ENCODE measurements at regions not wholly inside any gene's neighbourhood (a gene's known extent, or its start where the extent isn't known, plus 50 kb on each side); places are given as distances from the start of the nearest gene placed in this dataset.

DNA sequence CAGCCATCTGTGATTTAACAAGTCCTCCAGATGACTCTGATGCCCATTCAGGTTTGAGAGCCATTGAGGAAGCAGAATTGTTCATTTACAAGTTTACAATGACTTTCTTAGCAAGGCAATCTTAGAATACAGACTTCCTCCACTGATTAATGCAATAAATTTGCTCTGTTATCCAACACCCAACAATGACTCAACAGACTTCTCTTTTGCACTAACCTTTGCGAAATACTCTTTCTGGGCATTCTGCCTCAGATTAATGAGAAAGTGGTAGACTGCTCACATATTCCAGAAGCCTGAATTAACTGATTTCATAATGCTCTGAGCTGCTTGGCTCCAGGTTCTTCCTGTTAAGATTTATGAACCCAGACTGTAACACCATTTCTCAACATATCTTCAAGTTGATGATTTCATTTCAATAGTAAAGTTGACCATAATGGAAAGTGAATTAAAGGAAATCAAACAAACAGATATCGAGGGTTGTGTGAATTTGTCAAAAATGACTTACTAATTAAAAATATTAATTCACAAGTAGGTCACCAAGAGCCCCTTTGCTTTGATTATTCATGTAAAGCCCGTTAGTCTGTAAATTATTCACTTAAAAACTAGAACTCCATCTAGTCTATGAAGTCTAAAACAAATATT, 70.5 kb upstream of the BLID start (continued):
- TF ChIP-seq YY1 (IDR thresholded peaks at IDR 0.05; ENCODE audit: extremely low read depth, insufficient replicate concordance, low read depth, low read length) (peak; percentile 16), POLR2A (IDR thresholded peaks at IDR 0.05; ENCODE audit: borderline replicate concordance, extremely low read depth, insufficient read depth, insufficient read length) (no peak), TCF7L2 (IDR thresholded peaks at IDR 0.05; ENCODE audit: borderline replicate concordance, extremely low read depth, insufficient read depth, insufficient read length) (peak; percentile 76)

DNA sequence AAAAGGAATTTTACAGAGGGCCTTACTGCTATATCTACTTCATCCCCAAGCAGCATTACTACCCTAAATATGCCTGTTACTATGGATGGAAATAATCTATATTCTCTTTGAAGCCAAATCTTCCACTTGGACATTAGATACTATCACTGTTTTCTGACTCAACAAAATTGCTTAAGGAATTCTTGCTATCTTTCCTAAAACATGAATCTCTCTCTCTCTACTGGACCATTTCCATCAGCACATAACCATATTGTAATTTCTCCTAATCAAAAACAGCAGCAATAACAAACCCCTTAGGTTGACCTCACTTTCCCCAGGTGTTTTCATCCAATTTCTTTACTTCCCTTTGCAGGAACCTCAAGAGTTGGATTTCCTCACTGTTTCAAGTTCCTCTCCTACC, 67.9 kb upstream of the BLID start:
- H3K4me3 ChIP-seq (replicated peaks in 1 of 2; ENCODE audit: low read depth in 1 of 2, low read length in 2 of 2), result no peak overlapping the region
- H3K9me2 ChIP-seq (ENCODE audit: insufficient read depth), result no peaks in the 10 kb centered on the region
- H3K9me3 ChIP-seq (ENCODE audit: control insufficient read depth in 1 of 2, insufficient read depth in 1 of 2, low read depth in 1 of 2, low read length in 2 of 2), result no peaks in the 10 kb centered on the region
- DNase-seq (ENCODE audit: low read depth, low spot score) (no peak), ATAC-seq (no peak)
- no TSS peak for BruUV-seq (replicated peaks)
- H3K4me2 ChIP-seq (ENCODE audit: low read length), result 0 out of 2 replicates have a peak overlapping the region, but pooled peaks have one; percentile 1
- ChIA-PET CTCF (no interaction called here), RAD21 (ENCODE audit: low non-redundant PET in 1 of 2, low total read pairs in 2 of 2, uncharacterized antibody in 2 of 2, unreplicated experiment in 2 of 2) (no interaction called here), POLR2A (interaction anchor here (1.1 to 3.3 kb wide), 3 partner anchors 10 to 29 kb away, joined by 4 to 20 read pairs (median 6); no protein-coding TSS in a partner anchor)
- intact Hi-C loops (cut with micrococcal nuclease), result loop anchor here (5.0 kb wide), 1 partner anchor 47 kb away; no protein-coding TSS in a partner anchor
- no peaks in the 10 kb centered on the region for H3K27me3 ChIP-seq (ENCODE audit: insufficient read depth, low read length)
- H4K20me1 ChIP-seq (ENCODE audit: insufficient read depth), result no peaks in the 10 kb centered on the region
- peaks cover 0 to 25% of the 10 kb centered on the region in 2 experiments; a peak in 2 of 4 replicates for H3K36me3 ChIP-seq (ENCODE audit: control insufficient read depth in 1 of 2, insufficient read depth in 2 of 2, low read length in 2 of 2)
- H3K79me2 ChIP-seq (ENCODE audit: insufficient read depth, low read length), result peaks cover 100% of the 10 kb centered on the region
- H2AFZ ChIP-seq (ENCODE audit: low read depth, low read length, poor library complexity, severe bottlenecking), result no peak overlapping the region
- peaks cover 85 to 100% of the 10 kb centered on the region in 2 experiments for H3K4me1 ChIP-seq (ENCODE audit: control insufficient read depth in 1 of 2, insufficient read depth in 2 of 2, low read length in 2 of 2)
- 0 out of 2 replicates have a peak overlapping the region, but pooled peaks have one; percentile 67 for H3K9ac ChIP-seq (ENCODE audit: low read length)
- TF ChIP-seq, protein P1, sequence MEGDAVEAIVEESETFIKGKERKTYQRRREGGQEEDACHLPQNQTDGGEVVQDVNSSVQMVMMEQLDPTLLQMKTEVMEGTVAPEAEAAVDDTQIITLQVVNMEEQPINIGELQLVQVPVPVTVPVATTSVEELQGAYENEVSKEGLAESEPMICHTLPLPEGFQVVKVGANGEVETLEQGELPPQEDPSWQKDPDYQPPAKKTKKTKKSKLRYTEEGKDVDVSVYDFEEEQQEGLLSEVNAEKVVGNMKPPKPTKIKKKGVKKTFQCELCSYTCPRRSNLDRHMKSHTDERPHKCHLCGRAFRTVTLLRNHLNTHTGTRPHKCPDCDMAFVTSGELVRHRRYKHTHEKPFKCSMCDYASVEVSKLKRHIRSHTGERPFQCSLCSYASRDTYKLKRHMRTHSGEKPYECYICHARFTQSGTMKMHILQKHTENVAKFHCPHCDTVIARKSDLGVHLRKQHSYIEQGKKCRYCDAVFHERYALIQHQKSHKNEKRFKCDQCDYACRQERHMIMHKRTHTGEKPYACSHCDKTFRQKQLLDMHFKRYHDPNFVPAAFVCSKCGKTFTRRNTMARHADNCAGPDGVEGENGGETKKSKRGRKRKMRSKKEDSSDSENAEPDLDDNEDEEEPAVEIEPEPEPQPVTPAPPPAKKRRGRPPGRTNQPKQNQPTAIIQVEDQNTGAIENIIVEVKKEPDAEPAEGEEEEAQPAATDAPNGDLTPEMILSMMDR (IDR thresholded peaks at IDR 0.05 in 2 of 3, conservative IDR thresholded peaks at IDR 0.05 in 1 of 3; ENCODE audit: borderline replicate concordance in 1 of 3, insufficient read depth in 1 of 3, low read depth in 2 of 3, low read length in 2 of 3), result no peak
- TF ChIP-seq SIN3A (IDR thresholded peaks at IDR 0.05; ENCODE audit: low read depth) (no peak), YY1 (IDR thresholded peaks at IDR 0.05; ENCODE audit: extremely low read depth, insufficient replicate concordance, low read depth, low read length) (no peak), RAD21 (IDR thresholded peaks at IDR 0.05; ENCODE audit: low read depth) (no peak), SP1 (IDR thresholded peaks at IDR 0.05; ENCODE audit: low read depth) (no peak), EZH2phosphoT487 (IDR thresholded peaks at IDR 0.05; ENCODE audit: borderline replicate concordance) (no peak), ELF1 (IDR thresholded peaks at IDR 0.05; ENCODE audit: borderline replicate concordance, low read depth) (no peak), TCF7L2 (IDR thresholded peaks at IDR 0.05; ENCODE audit: borderline replicate concordance, extremely low read depth, insufficient read depth, insufficient read length) (no peak), POLR2AphosphoS5 (IDR thresholded peaks at IDR 0.05; ENCODE audit: low read depth, low read length) (no peak; the same call in 1 of the 2 replicates), FOSL1 (IDR thresholded peaks at IDR 0.05; ENCODE audit: low read depth) (no peak), ZFX (IDR thresholded peaks at IDR 0.05) (no peak), SRF (IDR thresholded peaks at IDR 0.05; ENCODE audit: low read depth) (no peak), EGR1 (IDR thresholded peaks at IDR 0.05; ENCODE audit: low read depth) (no peak), EZH2 (IDR thresholded peaks at IDR 0.05) (no peak), ZNF274 (IDR thresholded peaks at IDR 0.05; ENCODE audit: low read depth, low read length) (no peak), CEBPB (IDR thresholded peaks at IDR 0.05; ENCODE audit: low read depth) (no peak), POLR2A (IDR thresholded peaks at IDR 0.05; ENCODE audit: borderline replicate concordance, extremely low read depth, insufficient read depth, insufficient read length) (no peak)
- TF ChIP-seq, protein P2, sequence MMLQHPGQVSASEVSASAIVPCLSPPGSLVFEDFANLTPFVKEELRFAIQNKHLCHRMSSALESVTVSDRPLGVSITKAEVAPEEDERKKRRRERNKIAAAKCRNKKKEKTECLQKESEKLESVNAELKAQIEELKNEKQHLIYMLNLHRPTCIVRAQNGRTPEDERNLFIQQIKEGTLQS (IDR thresholded peaks at IDR 0.05), result no peak
- TF ChIP-seq, protein P3, sequence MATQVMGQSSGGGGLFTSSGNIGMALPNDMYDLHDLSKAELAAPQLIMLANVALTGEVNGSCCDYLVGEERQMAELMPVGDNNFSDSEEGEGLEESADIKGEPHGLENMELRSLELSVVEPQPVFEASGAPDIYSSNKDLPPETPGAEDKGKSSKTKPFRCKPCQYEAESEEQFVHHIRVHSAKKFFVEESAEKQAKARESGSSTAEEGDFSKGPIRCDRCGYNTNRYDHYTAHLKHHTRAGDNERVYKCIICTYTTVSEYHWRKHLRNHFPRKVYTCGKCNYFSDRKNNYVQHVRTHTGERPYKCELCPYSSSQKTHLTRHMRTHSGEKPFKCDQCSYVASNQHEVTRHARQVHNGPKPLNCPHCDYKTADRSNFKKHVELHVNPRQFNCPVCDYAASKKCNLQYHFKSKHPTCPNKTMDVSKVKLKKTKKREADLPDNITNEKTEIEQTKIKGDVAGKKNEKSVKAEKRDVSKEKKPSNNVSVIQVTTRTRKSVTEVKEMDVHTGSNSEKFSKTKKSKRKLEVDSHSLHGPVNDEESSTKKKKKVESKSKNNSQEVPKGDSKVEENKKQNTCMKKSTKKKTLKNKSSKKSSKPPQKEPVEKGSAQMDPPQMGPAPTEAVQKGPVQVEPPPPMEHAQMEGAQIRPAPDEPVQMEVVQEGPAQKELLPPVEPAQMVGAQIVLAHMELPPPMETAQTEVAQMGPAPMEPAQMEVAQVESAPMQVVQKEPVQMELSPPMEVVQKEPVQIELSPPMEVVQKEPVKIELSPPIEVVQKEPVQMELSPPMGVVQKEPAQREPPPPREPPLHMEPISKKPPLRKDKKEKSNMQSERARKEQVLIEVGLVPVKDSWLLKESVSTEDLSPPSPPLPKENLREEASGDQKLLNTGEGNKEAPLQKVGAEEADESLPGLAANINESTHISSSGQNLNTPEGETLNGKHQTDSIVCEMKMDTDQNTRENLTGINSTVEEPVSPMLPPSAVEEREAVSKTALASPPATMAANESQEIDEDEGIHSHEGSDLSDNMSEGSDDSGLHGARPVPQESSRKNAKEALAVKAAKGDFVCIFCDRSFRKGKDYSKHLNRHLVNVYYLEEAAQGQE (IDR thresholded peaks at IDR 0.05; ENCODE audit: low read depth), result no peak
- TF ChIP-seq, protein P4, sequence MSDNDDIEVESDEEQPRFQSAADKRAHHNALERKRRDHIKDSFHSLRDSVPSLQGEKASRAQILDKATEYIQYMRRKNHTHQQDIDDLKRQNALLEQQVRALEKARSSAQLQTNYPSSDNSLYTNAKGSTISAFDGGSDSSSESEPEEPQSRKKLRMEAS (IDR thresholded peaks at IDR 0.05), result no peak
- H3K27ac ChIP-seq (ENCODE audit: low read depth, low read length), result peak overlapping the region; percentile 97

Measured in HCT116 (cell line).